Osteoblast (primary cell): ENCODE measurements at regions not wholly inside any gene's neighbourhood (a gene's known extent, or its start where the extent isn't known, plus 50 kb on each side); places are given as distances from the start of the nearest gene placed in this dataset.

ENCODE experiments used
- DNase-seq: peaks from one replicate; pipeline ENCODE4 v3.0.0; 2011; ENCODE audit warnings: low spot score, mixed read lengths; ENCODE audit not compliant: insufficient read length; ENCODE audit errors: missing footprints
- H2AFZ ChIP-seq: 2 replicates; pipeline ENCODE4 v1.6.0; 2011; ENCODE audit warnings: mild to moderate bottlenecking, low read length
- H3K27ac ChIP-seq: 2 replicates; pipeline ENCODE4 v1.5.1; 2011; ENCODE audit warnings: mild to moderate bottlenecking, low read depth, low read length, moderate library complexity
- H3K27me3 ChIP-seq: 2 replicates; pipeline ENCODE4 v1.6.0; 2012; ENCODE audit warnings: mild to moderate bottlenecking, control low read depth, inconsistent platforms, low read length, moderate library complexity; ENCODE audit not compliant: insufficient read depth
- H3K36me3 ChIP-seq: 2 replicates; pipeline ENCODE4 v1.5.1; 2011; ENCODE audit warnings: mild to moderate bottlenecking, low read length, control low read depth, moderate library complexity; ENCODE audit not compliant: insufficient read depth
- H3K4me1 ChIP-seq: 2 replicates; pipeline ENCODE4 v1.5.1; 2011; ENCODE audit warnings: mild to moderate bottlenecking, low read length, control low read depth, moderate library complexity; ENCODE audit not compliant: insufficient read depth
- H3K4me2 ChIP-seq: 2 replicates; pipeline ENCODE4 v1.6.0; 2011; ENCODE audit warnings: mild to moderate bottlenecking, low read length; ENCODE audit not compliant: insufficient read depth
- H3K4me3 ChIP-seq: fragments of 200-600 bp; sonication (generic); 3 replicates; pipeline ENCODE4 v1.5.1; 2012; ENCODE audit warnings: mild to moderate bottlenecking, low read length, inconsistent platforms; ENCODE audit not compliant: insufficient read depth
- H3K79me2 ChIP-seq: 2 replicates; pipeline ENCODE4 v1.6.0; 2012; ENCODE audit warnings: mild to moderate bottlenecking, low read length, control low read depth, inconsistent platforms; ENCODE audit not compliant: insufficient read depth
- H3K9me3 ChIP-seq: 2 replicates; pipeline ENCODE4 v1.5.1; 2011; ENCODE audit warnings: low read depth, low read length, control low read depth
- H4K20me1 ChIP-seq: 2 replicates; pipeline ENCODE4 v1.6.0; 2012; ENCODE audit warnings: mild to moderate bottlenecking, low read length, control low read depth; ENCODE audit not compliant: insufficient read depth
- CTCF ChIP-seq: IDR thresholded peaks from 2 replicates; pipeline ENCODE4 v1.5.1; 2011; ENCODE audit warnings: mild to moderate bottlenecking, low read depth, low read length, moderate library complexity; ENCODE audit errors: extremely low read depth

GRCh38 chr4:81790477-81790876 is 318.8 kb upstream of the RASGEF1B start:
- no peaks in the 10 kb centered on the region for H4K20me1 ChIP-seq
- H2AFZ ChIP-seq = no peak overlapping the region
- no peaks in the 10 kb centered on the region for H3K79me2 ChIP-seq
- DNase-seq = no peak
- no peak overlapping the region for H3K27ac ChIP-seq
- no peaks in the 10 kb centered on the region for H3K36me3 ChIP-seq
- no peaks in the 10 kb centered on the region for H3K27me3 ChIP-seq
- no peak for TF ChIP-seq CTCF
- H3K4me3 ChIP-seq = no peak overlapping the region
- H3K9me3 ChIP-seq = no peaks in the 10 kb centered on the region
- H3K4me2 ChIP-seq = no peak overlapping the region
- no peaks in the 10 kb centered on the region for H3K4me1 ChIP-seq

GRCh38 chr4:81789741-81790399 is 318.2 kb upstream of the RASGEF1B start:
- Histone ChIP-seq H3K36me3 (no peaks in the 10 kb centered on the region), H3K4me3 (no peak overlapping the region), H4K20me1 (no peaks in the 10 kb centered on the region), H3K27ac (no peak overlapping the region), H3K4me1 (no peaks in the 10 kb centered on the region), H3K9me3 (no peaks in the 10 kb centered on the region), H3K79me2 (no peaks in the 10 kb centered on the region), H3K4me2 (no peak overlapping the region), H3K27me3 (no peaks in the 10 kb centered on the region), H2AFZ (no peak overlapping the region)
- no peak for DNase-seq
- TF ChIP-seq CTCF = no peak

GRCh38 chr4:81789158-81789557 is 317.5 kb upstream of the RASGEF1B start:
- Histone ChIP-seq H3K36me3 (no peaks in the 10 kb centered on the region), H3K4me3 (no peak overlapping the region), H3K4me2 (no peak overlapping the region), H3K4me1 (no peaks in the 10 kb centered on the region), H3K27me3 (no peaks in the 10 kb centered on the region), H2AFZ (no peak overlapping the region), H3K79me2 (no peaks in the 10 kb centered on the region), H3K9me3 (no peaks in the 10 kb centered on the region), H3K27ac (no peak overlapping the region), H4K20me1 (no peaks in the 10 kb centered on the region)
- no peak for TF ChIP-seq CTCF
- no peak for DNase-seq

- Histone ChIP-seq H3K4me2 (no peak overlapping the region), H3K4me1 (no peaks in the 10 kb centered on the region), H4K20me1 (no peaks in the 10 kb centered on the region), H3K36me3 (no peaks in the 10 kb centered on the region), H3K79me2 (no peaks in the 10 kb centered on the region), H3K27me3 (no peaks in the 10 kb centered on the region), H3K4me3 (no peak overlapping the region), H2AFZ (no peak overlapping the region), H3K27ac (no peak overlapping the region), H3K9me3 (no peaks in the 10 kb centered on the region)
- no peak for TF ChIP-seq CTCF
- DNase-seq = no peak
These were observed 315.1 kb upstream of the RASGEF1B start for GRCh38 chr4:81786766-81787165.
